ENCODE measurements at regions not wholly inside any gene's neighbourhood (a gene's known extent, or its start where the extent isn't known, plus 50 kb on each side); places are given as distances from the start of the nearest gene placed in this dataset.
"Not testable (repeated sequence)": the region's sequence is repeated elsewhere in the genome, so short reads cannot be mapped to it uniquely, and the experiment has no call there.

- no peaks in the 10 kb centered on the region for H3K4me1 ChIP-seq
- peaks cover 0 to 10% (median 0%) of the 10 kb centered on the region in 7 donors for H3K27me3 ChIP-seq (replicated peaks in 1 of 7)
- no peak overlapping the region for H3K27ac ChIP-seq
- intact Hi-C loops (cut with DNase I; ENCODE audit: low total_unique reads) = no loop called here
- TF ChIP-seq POLR2A (IDR thresholded peaks at IDR 0.05) = no peak
- no peak for TF ChIP-seq POLR2AphosphoS5 (IDR thresholded peaks at IDR 0.05)
- no peak overlapping the region for H3K4me3 ChIP-seq
- peaks cover 0 to 25% (median 4%) of the 10 kb centered on the region in 8 donors for H3K9me3 ChIP-seq
- no peak for DNase-seq
- H3K36me3 ChIP-seq = no peaks in the 10 kb centered on the region
- 73 to 81% (median 75%) methylated on average over 3 of the region's 3 CpGs for WGBS, 5 donors
Measured at GRCh38 chr7:155935005-155935557, 122.8 kb upstream of the SHH start.

DNA sequence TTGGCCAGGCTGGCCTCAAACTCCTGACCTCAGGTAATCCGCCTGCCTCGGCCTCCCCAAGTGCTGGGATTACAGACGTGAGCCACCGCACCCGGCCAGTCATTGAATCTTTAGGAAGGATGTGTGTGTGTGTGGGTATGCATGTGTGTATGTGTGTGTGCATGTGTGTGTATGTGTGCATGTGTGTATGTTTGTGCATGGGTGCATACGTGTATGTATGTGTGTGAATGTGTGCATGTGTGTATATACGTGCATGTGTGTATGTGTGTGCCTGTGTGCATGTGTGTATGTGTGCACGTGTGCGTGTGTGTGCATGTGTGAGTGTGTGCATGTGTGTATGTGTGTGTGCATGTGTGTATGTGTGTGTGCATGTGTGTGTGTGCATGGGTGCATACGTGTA is 120.1 kb upstream of the SHH start:
- H3K27me3 ChIP-seq (replicated peaks in 1 of 7) = peaks cover 0 to 28% (median 0%) of the 10 kb centered on the region in 7 donors
- 79 to 92% (median 84%) methylated on average over 9 to 10 of the region's 10 CpGs for WGBS, 5 donors
- H3K9me3 ChIP-seq; H3K27ac ChIP-seq; H3K4me3 ChIP-seq; DNase-seq; H3K4me1 ChIP-seq; intact Hi-C loops (cut with DNase I; ENCODE audit: low total_unique reads); H3K36me3 ChIP-seq: not testable (repeated sequence)

GRCh38 chr7:155931396-155932085 is 119.3 kb upstream of the SHH start:
- intact Hi-C loops (cut with DNase I; ENCODE audit: low total_unique reads) = no loop called here
- no peak overlapping the region for H3K4me3 ChIP-seq
- H3K9me3 ChIP-seq = peaks cover 0 to 3% (median 0%) of the 10 kb centered on the region in 8 donors
- no peak for TF ChIP-seq POLR2AphosphoS5 (IDR thresholded peaks at IDR 0.05)
- no peak for TF ChIP-seq CTCF (IDR thresholded peaks at IDR 0.05 in 8 of 11, conservative IDR thresholded peaks at IDR 0.05 in 3 of 11)
- no peak for TF ChIP-seq POLR2A (IDR thresholded peaks at IDR 0.05)
- peaks cover 0 to 22% (median 0%) of the 10 kb centered on the region in 7 donors for H3K27me3 ChIP-seq (replicated peaks in 1 of 7)
- WGBS, 5 donors = 71 to 77% (median 77%) methylated on average over 24 of the region's 24 CpGs
- no peaks in the 10 kb centered on the region for H3K36me3 ChIP-seq
- no peak for DNase-seq
- no peak overlapping the region for H3K27ac ChIP-seq
- H3K4me1 ChIP-seq = no peaks in the 10 kb centered on the region

- TF ChIP-seq POLR2A (IDR thresholded peaks at IDR 0.05) (no peak), CTCF (IDR thresholded peaks at IDR 0.05 in 8 of 11, conservative IDR thresholded peaks at IDR 0.05 in 3 of 11) (no peak), POLR2AphosphoS5 (IDR thresholded peaks at IDR 0.05) (no peak)
- H3K4me1 ChIP-seq = no peaks in the 10 kb centered on the region
- no peak overlapping the region for H3K27ac ChIP-seq
- no peak for DNase-seq
- H3K4me3 ChIP-seq = no peak overlapping the region
- H3K36me3 ChIP-seq = no peaks in the 10 kb centered on the region
- H3K9me3 ChIP-seq = peaks cover 0 to 3% (median 0%) of the 10 kb centered on the region in 8 donors
- peaks cover 0 to 18% (median 0%) of the 10 kb centered on the region in 7 donors for H3K27me3 ChIP-seq (replicated peaks in 1 of 7)
- intact Hi-C loops (cut with DNase I; ENCODE audit: low total_unique reads) = no loop called here
- WGBS, 5 donors = 69 to 86% (median 78%) methylated on average over 1 of the region's 1 CpG
Measured at GRCh38 chr7:155930527-155930926, 118.3 kb upstream of the SHH start.

GRCh38 chr7:155930061-155930460 is 117.8 kb upstream of the SHH start:
- Histone ChIP-seq H3K4me3 (no peak overlapping the region), H3K27me3 (replicated peaks in 1 of 7) (peaks cover 0 to 18% (median 0%) of the 10 kb centered on the region in 7 donors), H3K27ac (no peak overlapping the region), H3K9me3 (peaks cover 0 to 3% (median 0%) of the 10 kb centered on the region in 8 donors), H3K36me3 (no peaks in the 10 kb centered on the region), H3K4me1 (no peaks in the 10 kb centered on the region)
- intact Hi-C loops (cut with DNase I; ENCODE audit: low total_unique reads) = no loop called here
- DNase-seq = no peak
- 68 to 79% (median 76%) methylated on average over 8 of the region's 8 CpGs for WGBS, 5 donors
- TF ChIP-seq CTCF (IDR thresholded peaks at IDR 0.05 in 8 of 11, conservative IDR thresholded peaks at IDR 0.05 in 3 of 11) = no peak
- TF ChIP-seq POLR2AphosphoS5 (IDR thresholded peaks at IDR 0.05) = no peak
- TF ChIP-seq POLR2A (IDR thresholded peaks at IDR 0.05) = no peak
